Osteocyte (in vitro differentiated cells): ENCODE measurements at regions not wholly inside any gene's neighbourhood (a gene's known extent, or its start where the extent isn't known, plus 50 kb on each side); places are given as distances from the start of the nearest gene placed in this dataset.
A peak's percentile ranks its signal among the peaks of the same experiment; 100 is the strongest.

ENCODE experiments used
- DNase-seq: peaks from one replicate; pipeline ENCODE4 v3.0.0; 2021; ENCODE audit warnings: mixed read lengths; ENCODE audit not compliant: unreplicated experiment; ENCODE audit errors: extremely low spot score
- H3K27ac Mint-ChIP-seq: one replicate; pipeline ENCODE4 v1.8.0; 2021; ENCODE audit warnings: mild to moderate bottlenecking, mixed read lengths; ENCODE audit not compliant: unreplicated experiment
- H3K27me3 Mint-ChIP-seq: one replicate; pipeline ENCODE4 v1.8.0; 2021; ENCODE audit warnings: mixed read lengths; ENCODE audit not compliant: unreplicated experiment
- H3K36me3 Mint-ChIP-seq: one replicate; pipeline ENCODE4 v1.8.0; 2021; ENCODE audit warnings: mixed read lengths; ENCODE audit not compliant: unreplicated experiment
- H3K4me1 Mint-ChIP-seq: one replicate; pipeline ENCODE4 v1.8.0; 2021; ENCODE audit warnings: mixed read lengths; ENCODE audit not compliant: unreplicated experiment
- H3K4me3 Mint-ChIP-seq: one replicate; pipeline ENCODE4 v1.8.0; 2021; ENCODE audit warnings: mild to moderate bottlenecking, moderate library complexity, mixed read lengths; ENCODE audit not compliant: unreplicated experiment
- H3K9me3 Mint-ChIP-seq: one replicate; pipeline ENCODE4 v1.8.0; 2021; ENCODE audit warnings: mixed read lengths; ENCODE audit not compliant: unreplicated experiment
- CTCF ChIP-seq: fragments of 200-600 bp; sonication (generic); IDR thresholded peaks from 2 replicates; pipeline ENCODE4 v1.5.0; 2021; ENCODE audit warnings: antibody characterized with exemption, mild to moderate bottlenecking, moderate library complexity

GRCh38 chr2:153667475-153667874 lies 188.9 kb upstream of the RPRM start:
- H3K9me3 Mint-ChIP-seq = peaks cover 59% of the 10 kb centered on the region
- no peaks in the 10 kb centered on the region for H3K36me3 Mint-ChIP-seq
- H3K4me1 Mint-ChIP-seq = no peaks in the 10 kb centered on the region
- TF ChIP-seq CTCF = no peak
- DNase-seq = no peak
- H3K4me3 Mint-ChIP-seq = no peak overlapping the region
- no peak overlapping the region for H3K27ac Mint-ChIP-seq
- H3K27me3 Mint-ChIP-seq = no peaks in the 10 kb centered on the region

DNA sequence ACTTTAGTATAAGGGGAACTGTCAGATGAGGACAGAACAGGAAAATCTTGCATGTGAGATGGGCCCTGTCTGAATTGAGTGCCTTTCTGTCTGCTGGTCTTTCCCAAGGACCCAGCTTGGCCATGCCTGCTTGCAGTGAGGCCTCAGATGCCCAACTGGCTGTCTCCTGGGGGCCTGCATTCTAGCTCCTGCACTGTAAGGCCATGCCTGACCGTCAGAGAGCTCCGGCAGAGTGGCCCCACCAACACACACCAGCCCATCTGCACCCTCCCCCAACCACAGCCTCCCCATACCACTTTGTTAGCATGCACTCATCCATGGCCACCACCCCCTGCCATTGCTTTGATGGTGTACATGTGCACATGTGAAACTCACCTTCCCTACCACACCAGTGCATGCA lies 190.4 kb upstream of the RPRM start:
- TF ChIP-seq CTCF = no peak

GRCh38 chr2:153710128-153710527 lies 161.6 kb upstream of the GALNT13 start:
- H3K9me3 Mint-ChIP-seq = peaks cover 30% of the 10 kb centered on the region
- no peak for TF ChIP-seq CTCF
- no peaks in the 10 kb centered on the region for H3K27me3 Mint-ChIP-seq
- no peaks in the 10 kb centered on the region for H3K36me3 Mint-ChIP-seq
- DNase-seq = no peak
- no peak overlapping the region for H3K27ac Mint-ChIP-seq
- H3K4me3 Mint-ChIP-seq = no peak overlapping the region
- no peaks in the 10 kb centered on the region for H3K4me1 Mint-ChIP-seq

More for the DNA sequence above, 190.4 kb upstream of the RPRM start:
- Mint-ChIP-seq H3K27me3 (no peaks in the 10 kb centered on the region), H3K4me1 (no peaks in the 10 kb centered on the region), H3K36me3 (no peaks in the 10 kb centered on the region), H3K9me3 (peaks cover 60% of the 10 kb centered on the region), H3K4me3 (no peak overlapping the region), H3K27ac (no peak overlapping the region)
- peak; percentile 76 for DNase-seq

- no peaks in the 10 kb centered on the region for H3K4me1 Mint-ChIP-seq
- no peak overlapping the region for H3K4me3 Mint-ChIP-seq
- no peak overlapping the region for H3K27ac Mint-ChIP-seq
- no peaks in the 10 kb centered on the region for H3K36me3 Mint-ChIP-seq
- DNase-seq = no peak
- TF ChIP-seq CTCF = no peak
- H3K9me3 Mint-ChIP-seq = peaks cover 17% of the 10 kb centered on the region
- H3K27me3 Mint-ChIP-seq = no peaks in the 10 kb centered on the region
Observed at GRCh38 chr2:153715218-153715850, 156.4 kb upstream of the GALNT13 start.

DNA sequence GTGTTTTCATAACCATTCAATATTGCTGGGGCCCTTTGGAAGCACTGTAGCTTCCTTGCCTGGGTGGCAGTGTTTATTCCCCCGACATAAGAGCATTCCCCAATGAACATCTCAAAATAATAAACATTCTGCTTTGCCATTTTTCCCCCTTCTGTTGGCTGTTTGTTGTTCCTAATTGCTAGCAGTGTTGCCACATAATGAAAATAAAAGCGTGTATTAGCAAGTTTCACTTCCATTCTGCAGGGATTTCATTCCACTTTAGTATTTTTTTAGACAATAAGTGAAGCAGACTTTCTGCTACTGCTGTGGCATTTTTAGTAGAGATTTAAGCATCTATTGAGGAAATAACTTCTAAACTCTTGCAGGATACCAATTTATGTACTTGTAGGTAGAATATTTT lies 154.7 kb upstream of the GALNT13 start:
- Mint-ChIP-seq H3K36me3 (no peaks in the 10 kb centered on the region), H3K4me3 (no peak overlapping the region), H3K27me3 (no peaks in the 10 kb centered on the region), H3K27ac (no peak overlapping the region), H3K4me1 (no peaks in the 10 kb centered on the region), H3K9me3 (peaks cover 15% of the 10 kb centered on the region)
- no peak for DNase-seq
- no peak for TF ChIP-seq CTCF
